PFSK-1 (cell line): ENCODE measurements at regions not wholly inside any gene's neighbourhood (a gene's known extent, or its start where the extent isn't known, plus 50 kb on each side); places are given as distances from the start of the nearest gene placed in this dataset.

Experiments
- FOXP2 ChIP-seq: optimal IDR thresholded peaks from 2 replicates; pipeline ENCODE3; 2011; ENCODE audit warnings: borderline replicate concordance, control low read depth, inconsistent platforms; ENCODE audit not compliant: insufficient read depth; ENCODE audit errors: extremely low read length, extremely low read depth
- POLR2AphosphoS5 ChIP-seq: IDR thresholded peaks from 2 replicates; pipeline ENCODE4 v1.6.1; 2012; ENCODE audit warnings: low read depth, mild to moderate bottlenecking, control low read depth, low read length, moderate library complexity
- REST ChIP-seq, 2 experiments: IDR thresholded peaks; 2 replicates each; pipeline versions ENCODE4 v1.6.1 to v1.8.0; 2011 to 2012; ENCODE audit warnings: low read depth in 2 of 2, low read length in 2 of 2, control low read depth in 1 of 2, inconsistent platforms in 1 of 2, mild to moderate bottlenecking in 1 of 2, moderate library complexity in 1 of 2; ENCODE audit not compliant: insufficient read depth in 1 of 2
- SIN3A ChIP-seq: IDR thresholded peaks from 2 replicates; pipeline ENCODE4 v1.6.1; 2012; ENCODE audit warnings: mild to moderate bottlenecking, low read length, moderate library complexity, borderline replicate concordance; ENCODE audit not compliant: insufficient read depth
- TAF1 ChIP-seq: IDR thresholded peaks from 2 replicates; pipeline ENCODE4 v1.6.1; 2012; ENCODE audit warnings: low read length, control low read depth, borderline replicate concordance; ENCODE audit not compliant: insufficient read depth

- TF ChIP-seq TAF1 (no peak), FOXP2 (no peak), REST (IDR thresholded peaks at IDR 0.05; ENCODE audit: insufficient read depth in 1 of 2, low read depth in 2 of 2, low read length in 2 of 2) (no peak), POLR2AphosphoS5 (no peak), SIN3A (no peak)
Measured at GRCh38 chr2:129849559-129850160, 129.8 kb upstream of the RAB6C start.

- TF ChIP-seq REST (IDR thresholded peaks at IDR 0.05; ENCODE audit: insufficient read depth in 1 of 2, low read depth in 2 of 2, low read length in 2 of 2) (no peak), SIN3A (no peak), TAF1 (no peak), POLR2AphosphoS5 (no peak), FOXP2 (no peak)
Measured at GRCh38 chr2:129857200-129857599, 122.3 kb upstream of the RAB6C start.

GRCh38 chr2:129859175-129859574 is 120.3 kb upstream of the RAB6C start:
- no peak for TF ChIP-seq POLR2AphosphoS5
- TF ChIP-seq SIN3A, result no peak
- no peak for TF ChIP-seq FOXP2
- TF ChIP-seq TAF1, result no peak
- no peak for TF ChIP-seq REST (IDR thresholded peaks at IDR 0.05; ENCODE audit: insufficient read depth in 1 of 2, low read depth in 2 of 2, low read length in 2 of 2)

- TF ChIP-seq TAF1 (no peak), FOXP2 (no peak), SIN3A (no peak), REST (IDR thresholded peaks at IDR 0.05; ENCODE audit: insufficient read depth in 1 of 2, low read depth in 2 of 2, low read length in 2 of 2) (no peak), POLR2AphosphoS5 (no peak)
Measured at GRCh38 chr2:129860088-129860487, 119.4 kb upstream of the RAB6C start.

- TF ChIP-seq REST (IDR thresholded peaks at IDR 0.05; ENCODE audit: insufficient read depth in 1 of 2, low read depth in 2 of 2, low read length in 2 of 2) (no peak), POLR2AphosphoS5 (no peak), TAF1 (no peak), SIN3A (no peak), FOXP2 (no peak)
Measured at GRCh38 chr2:129861666-129862288, 117.7 kb upstream of the RAB6C start.
